ENCODE measurements at regions not wholly inside any gene's neighbourhood (a gene's known extent, or its start where the extent isn't known, plus 50 kb on each side); places are given as distances from the start of the nearest gene placed in this dataset.
A peak's percentile ranks its signal among the peaks of the same experiment; 100 is the strongest.
"Not testable (repeated sequence)": the region's sequence is repeated elsewhere in the genome, so short reads cannot be mapped to it uniquely, and the experiment has no call there.

DNA sequence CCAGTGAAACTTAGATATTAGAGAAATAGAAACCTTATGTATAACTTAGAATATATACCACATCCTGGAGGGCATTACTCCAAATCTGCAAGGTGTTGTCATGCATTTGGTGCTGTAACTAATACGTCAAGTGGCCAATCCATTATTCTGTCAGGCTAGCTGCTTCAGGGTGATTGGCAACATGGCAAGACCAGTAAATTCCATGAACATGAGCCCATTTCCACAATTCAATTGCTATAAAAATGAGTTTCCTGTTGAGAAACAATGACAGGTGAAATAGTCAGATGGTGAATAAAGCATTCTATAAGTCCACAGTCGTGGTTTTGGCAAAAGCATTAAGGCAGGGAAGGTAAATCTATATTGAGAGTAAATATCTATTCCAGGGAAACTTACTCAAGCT is 566.0 kb downstream of the ADGRL2 start:
- TF ChIP-seq CTCF (IDR thresholded peaks at IDR 0.05; ENCODE audit: poor library complexity, severe bottlenecking): no peak
- peak; percentile 85 for ATAC-seq (ENCODE audit: low read depth)
- H3K27ac ChIP-seq (ENCODE audit: poor library complexity, severe bottlenecking): peak overlapping the region; percentile 81

GRCh38 chr1:82359541-82359940 is 558.8 kb downstream of the ADGRL2 start:
- H3K4me1 ChIP-seq (ENCODE audit: insufficient read depth, poor library complexity, severe bottlenecking); H3K27me3 ChIP-seq (ENCODE audit: insufficient read depth, poor library complexity, severe bottlenecking); H3K9me3 ChIP-seq (ENCODE audit: severe bottlenecking); H3K36me3 ChIP-seq (ENCODE audit: low read depth); DNase-seq (ENCODE audit: low spot score); H3K4me3 ChIP-seq (ENCODE audit: severe bottlenecking); H3K27ac ChIP-seq (ENCODE audit: poor library complexity, severe bottlenecking): not testable (repeated sequence)
- peak; percentile 40; the same call in 1 of the 3 replicates for ATAC-seq (ENCODE audit: low read depth)

More for the DNA sequence above, 566.0 kb downstream of the ADGRL2 start:
- no peaks in the 10 kb centered on the region for H3K36me3 ChIP-seq (ENCODE audit: low read depth)
- no peak for DNase-seq (ENCODE audit: low spot score)
- peaks cover 13% of the 10 kb centered on the region for H3K4me1 ChIP-seq (ENCODE audit: insufficient read depth, poor library complexity, severe bottlenecking)
- H3K4me3 ChIP-seq (ENCODE audit: severe bottlenecking): no peak overlapping the region
- H3K9me3 ChIP-seq (ENCODE audit: severe bottlenecking): no peaks in the 10 kb centered on the region
- no peaks in the 10 kb centered on the region for H3K27me3 ChIP-seq (ENCODE audit: insufficient read depth, poor library complexity, severe bottlenecking)

DNA sequence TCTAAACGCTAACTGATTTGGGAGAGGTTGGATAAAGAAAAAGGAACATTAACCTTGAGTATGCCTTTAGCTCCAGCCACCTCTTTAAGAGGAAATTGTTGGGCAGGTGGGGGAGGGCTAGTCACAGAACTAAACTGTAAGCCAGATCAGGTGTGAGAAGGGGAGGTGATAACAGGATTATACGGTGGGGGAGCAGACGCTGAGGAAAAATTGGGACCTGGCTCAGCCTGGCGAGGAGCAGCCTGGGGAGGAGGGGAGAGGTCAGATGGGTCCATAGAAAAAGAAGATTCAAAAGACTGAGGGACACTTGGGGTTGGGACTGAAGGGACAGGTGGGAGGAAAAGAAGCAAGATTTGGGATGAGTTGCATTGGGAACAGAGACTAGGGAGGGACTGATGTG is 558.0 kb downstream of the ADGRL2 start:
- not testable (repeated sequence) for DNase-seq (ENCODE audit: low spot score); H3K9me3 ChIP-seq (ENCODE audit: severe bottlenecking); ATAC-seq (ENCODE audit: low read depth); H3K4me3 ChIP-seq (ENCODE audit: severe bottlenecking); H3K27me3 ChIP-seq (ENCODE audit: insufficient read depth, poor library complexity, severe bottlenecking); H3K36me3 ChIP-seq (ENCODE audit: low read depth); H3K4me1 ChIP-seq (ENCODE audit: insufficient read depth, poor library complexity, severe bottlenecking); H3K27ac ChIP-seq (ENCODE audit: poor library complexity, severe bottlenecking)

- not testable (repeated sequence) for H3K4me3 ChIP-seq (ENCODE audit: severe bottlenecking); ATAC-seq (ENCODE audit: low read depth); H3K9me3 ChIP-seq (ENCODE audit: severe bottlenecking)
Measured at GRCh38 chr1:82354546-82354945, 553.8 kb downstream of the ADGRL2 start.

DNA sequence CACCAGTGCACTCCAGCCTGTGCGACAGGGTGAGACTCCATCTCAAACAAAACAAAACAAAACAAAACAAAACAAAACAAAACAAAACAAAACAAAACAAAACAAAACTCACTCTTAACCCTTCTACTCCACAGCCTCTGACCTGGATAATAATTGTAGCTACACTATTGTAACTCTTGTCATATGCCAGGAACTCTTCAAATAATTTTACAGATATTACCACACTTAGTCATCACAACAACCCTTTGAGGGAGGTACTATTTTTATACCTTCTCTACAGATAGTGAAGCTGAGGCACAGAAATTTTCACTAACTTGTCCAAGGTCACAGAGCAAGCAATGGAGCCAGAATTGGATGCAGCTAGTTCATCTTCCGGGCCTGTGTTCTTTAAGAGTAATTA is 547.8 kb downstream of the ADGRL2 start:
- Histone ChIP-seq H3K36me3 (ENCODE audit: low read depth) (no peaks in the 10 kb centered on the region), H3K4me1 (ENCODE audit: insufficient read depth, poor library complexity, severe bottlenecking) (no peaks in the 10 kb centered on the region), H3K27me3 (ENCODE audit: insufficient read depth, poor library complexity, severe bottlenecking) (no peaks in the 10 kb centered on the region), H3K9me3 (ENCODE audit: severe bottlenecking) (no peaks in the 10 kb centered on the region), H3K27ac (ENCODE audit: poor library complexity, severe bottlenecking) (no peak overlapping the region), H3K4me3 (ENCODE audit: severe bottlenecking) (no peak overlapping the region)
- DNase-seq (ENCODE audit: low spot score): no peak
- no peak for ATAC-seq (ENCODE audit: low read depth)
- TF ChIP-seq CTCF (IDR thresholded peaks at IDR 0.05; ENCODE audit: poor library complexity, severe bottlenecking): no peak

More at GRCh38 chr1:82354546-82354945, 553.8 kb downstream of the ADGRL2 start:
- H3K36me3 ChIP-seq (ENCODE audit: low read depth); H3K4me1 ChIP-seq (ENCODE audit: insufficient read depth, poor library complexity, severe bottlenecking); H3K27me3 ChIP-seq (ENCODE audit: insufficient read depth, poor library complexity, severe bottlenecking); DNase-seq (ENCODE audit: low spot score); H3K27ac ChIP-seq (ENCODE audit: poor library complexity, severe bottlenecking): not testable (repeated sequence)

DNA sequence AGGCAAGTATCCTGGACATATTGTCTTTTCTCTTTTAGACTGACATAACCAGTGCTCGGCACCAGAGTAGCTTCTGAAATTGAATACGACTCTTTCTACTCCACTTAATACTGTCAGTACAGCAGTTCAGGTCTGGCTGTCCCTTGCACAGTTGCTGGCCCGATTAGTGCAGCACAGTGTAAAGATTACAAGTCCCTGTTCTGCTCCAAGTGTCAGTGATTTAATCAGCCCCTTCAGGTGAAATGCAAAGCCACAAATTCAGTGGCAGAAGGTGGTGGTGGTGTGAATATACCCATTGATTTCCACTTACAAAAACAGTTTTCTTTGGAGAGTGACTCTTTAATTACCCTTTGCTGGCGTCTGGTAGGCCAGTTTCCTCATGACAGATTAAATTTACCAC is 545.4 kb downstream of the ADGRL2 start:
- Histone ChIP-seq H3K4me3 (ENCODE audit: severe bottlenecking) (no peak overlapping the region), H3K4me1 (ENCODE audit: insufficient read depth, poor library complexity, severe bottlenecking) (no peaks in the 10 kb centered on the region), H3K9me3 (ENCODE audit: severe bottlenecking) (no peaks in the 10 kb centered on the region), H3K36me3 (ENCODE audit: low read depth) (no peaks in the 10 kb centered on the region), H3K27me3 (ENCODE audit: insufficient read depth, poor library complexity, severe bottlenecking) (no peaks in the 10 kb centered on the region), H3K27ac (ENCODE audit: poor library complexity, severe bottlenecking) (no peak overlapping the region)
- TF ChIP-seq CTCF (IDR thresholded peaks at IDR 0.05; ENCODE audit: poor library complexity, severe bottlenecking): no peak
- DNase-seq (ENCODE audit: low spot score) (no peak), ATAC-seq (ENCODE audit: low read depth) (no peak)
